PC-9 (cell line): ENCODE measurements at regions not wholly inside any gene's neighbourhood (a gene's known extent, or its start where the extent isn't known, plus 50 kb on each side); places are given as distances from the start of the nearest gene placed in this dataset.
"Not testable (repeated sequence)": the region's sequence is repeated elsewhere in the genome, so short reads cannot be mapped to it uniquely, and the experiment has no call there.

ENCODE experiments used
- BruUV-seq: library from RNA; stranded (reverse); fragments of 400-500 nt; replicated peaks from 2 replicates; lab custom pipeline; 2021; lab: Mats Ljungman, UMichigan
- CTCF ChIA-PET: fragments of 300-600 bp; sonication (Branson Sonifier 250); formaldehyde crosslinking; loops from one replicate; lab custom pipeline; 2022; ENCODE audit warnings: antibody characterized with exemption; lab: Charles Lee
- POLR2A ChIA-PET: fragments of 300-600 bp; sonication (Branson Sonifier 250); formaldehyde crosslinking; loops from one replicate; lab custom pipeline; 2022; ENCODE audit warnings: antibody characterized with exemption; ENCODE audit not compliant: unreplicated experiment; lab: Charles Lee
- DNase-seq, 2 experiments: peaks; one replicate each; pipeline versions ENCODE4 v3.0.0 to v3.0.0-alpha.2; 2015 to 2022; ENCODE audit warnings: mixed read lengths in 1 of 2
- H2AFZ ChIP-seq: fragments of 200-600 bp; sonication (generic); 2 replicates; pipeline ENCODE4 v1.8.1; 2017; ENCODE audit warnings: antibody characterized with exemption
- H3F3A ChIP-seq: fragments of 200-600 bp; sonication (generic); 2 replicates; pipeline ENCODE4 v1.8.1; 2017; ENCODE audit warnings: antibody characterized with exemption, mild to moderate bottlenecking, low read depth; ENCODE audit not compliant: insufficient read depth
- H3K27ac ChIP-seq: fragments of 200-600 bp; sonication (generic); 2 replicates; pipeline ENCODE4 v1.6.1; 2016; ENCODE audit warnings: mixed run types
- H3K27me3 ChIP-seq: fragments of 200-600 bp; sonication (generic); 2 replicates; pipeline ENCODE4 v1.6.1; 2016; ENCODE audit warnings: low read depth, mixed run types; ENCODE audit not compliant: insufficient read depth
- H3K36me3 ChIP-seq: fragments of 200-600 bp; sonication (generic); 2 replicates; pipeline ENCODE4 v1.6.1; 2016; ENCODE audit warnings: low read depth, mixed run types
- H3K4me1 ChIP-seq: fragments of 200-600 bp; sonication (generic); replicated peaks from 2 replicates; pipeline ENCODE4 v1.6.1; 2016; ENCODE audit warnings: mixed run types; ENCODE audit not compliant: insufficient read depth
- H3K4me2 ChIP-seq: fragments of 200-600 bp; sonication (generic); 2 replicates; pipeline ENCODE4 v1.6.1; 2017; ENCODE audit warnings: mixed run types
- H3K4me3 ChIP-seq: fragments of 200-600 bp; sonication (generic); 2 replicates; pipeline ENCODE4 v1.6.1; 2016; ENCODE audit warnings: mixed run types
- H3K79me2 ChIP-seq: fragments of 200-600 bp; sonication (generic); 2 replicates; pipeline ENCODE4 v1.6.1; 2017; ENCODE audit warnings: low read depth, mixed run types
- H3K9me2 ChIP-seq: fragments of 200-600 bp; sonication (generic); 2 replicates; pipeline ENCODE4 v1.8.1; 2017; ENCODE audit warnings: mild to moderate bottlenecking; ENCODE audit not compliant: insufficient read depth
- H3K9me3 ChIP-seq: fragments of 200-600 bp; sonication (generic); 2 replicates; pipeline ENCODE4 v1.8.1; 2016; ENCODE audit warnings: low read depth; ENCODE audit not compliant: insufficient read depth
- H4K20me1 ChIP-seq: fragments of 200-600 bp; sonication (generic); 2 replicates; pipeline ENCODE4 v1.8.1; 2017; ENCODE audit not compliant: insufficient read depth
- CTCF ChIP-seq: fragments of 200-600 bp; sonication (generic); conservative IDR thresholded peaks from 2 replicates; pipeline ENCODE4 v1.6.1; 2017; ENCODE audit warnings: mixed run types, antibody characterized with exemption, mild to moderate bottlenecking, moderate library complexity
- EZH2 ChIP-seq: fragments of 200-600 bp; sonication (generic); IDR thresholded peaks from 2 replicates; pipeline ENCODE4 v1.8.0; 2017; ENCODE audit warnings: antibody characterized with exemption, low read depth
- intact Hi-C: fragments of 100-400 bp; cut with micrococcal nuclease; formaldehyde crosslinking; loops from one replicate; pipeline ENCODE4 v1.10.0; 2022; ENCODE audit not compliant: unreplicated experiment

DNA sequence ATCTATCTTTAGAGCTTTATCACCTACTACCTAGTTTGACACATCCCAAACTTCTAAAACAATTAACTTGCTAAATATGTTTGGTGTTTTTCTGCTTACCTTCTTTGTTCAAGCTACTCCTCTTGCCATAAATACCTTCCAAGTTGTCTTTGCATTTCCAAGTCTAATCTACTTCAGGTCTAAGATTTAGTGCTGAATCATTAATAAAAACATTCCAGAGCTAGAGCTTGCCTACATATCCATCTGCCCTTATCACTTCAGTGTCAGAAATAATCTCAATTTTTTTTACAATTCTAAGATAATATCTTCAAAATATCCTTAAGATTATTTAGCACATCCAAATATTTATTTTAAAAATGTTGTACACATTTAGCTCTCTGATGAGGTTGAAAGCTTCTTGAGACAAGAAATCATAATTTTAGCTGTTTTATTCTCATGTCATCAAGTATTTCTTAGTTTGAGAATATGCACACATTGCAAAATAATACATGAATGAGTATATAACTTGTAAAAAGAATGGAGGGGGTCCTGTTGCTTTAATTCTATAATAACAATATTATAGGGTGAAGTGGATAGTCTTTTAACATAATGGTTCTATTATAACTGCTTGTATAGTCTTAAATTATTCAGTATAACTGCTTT, 466.3 kb downstream of the SEMA3D start:
- Histone ChIP-seq H4K20me1 (no peaks in the 10 kb centered on the region), H3K36me3 (no peaks in the 10 kb centered on the region), H3F3A (no peaks in the 10 kb centered on the region), H3K27ac (no peak overlapping the region), H3K9me3 (no peaks in the 10 kb centered on the region), H3K4me2 (no peak overlapping the region), H2AFZ (no peak overlapping the region), H3K27me3 (no peaks in the 10 kb centered on the region), H3K4me3 (no peak overlapping the region), H3K4me1 (no peaks in the 10 kb centered on the region), H3K79me2 (no peaks in the 10 kb centered on the region), H3K9me2 (no peaks in the 10 kb centered on the region)
- ChIA-PET CTCF (no interaction called here), POLR2A (no interaction called here)
- intact Hi-C loops, result no loop called here
- no TSS peak for BruUV-seq
- TF ChIP-seq CTCF (no peak), EZH2 (no peak)
- DNase-seq, result no peak

DNA sequence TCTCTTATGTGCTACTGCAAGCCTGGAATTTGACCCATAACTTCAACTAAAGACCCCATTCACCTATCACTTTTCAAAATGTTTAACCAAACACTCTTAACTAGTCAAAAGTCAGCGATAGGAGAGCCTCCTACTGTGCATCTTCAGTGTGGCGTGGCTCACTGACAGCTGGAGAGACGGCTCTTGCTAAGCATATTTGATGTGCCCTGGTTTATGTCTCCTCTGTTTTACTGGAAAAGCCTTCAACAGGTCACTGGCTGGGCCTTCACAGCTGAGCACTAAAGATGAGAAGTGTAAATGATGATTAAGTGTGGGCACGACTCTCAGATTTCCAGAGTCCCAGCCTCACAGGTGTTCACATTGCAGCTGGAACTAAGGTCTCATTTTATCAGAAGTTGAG, 472.1 kb downstream of the SEMA3D start:
- H3K27me3 ChIP-seq, result no peaks in the 10 kb centered on the region
- H3K9me2 ChIP-seq, result no peaks in the 10 kb centered on the region
- no peaks in the 10 kb centered on the region for H3K79me2 ChIP-seq
- no peaks in the 10 kb centered on the region for H3F3A ChIP-seq
- peak overlapping the region; percentile 24 for H2AFZ ChIP-seq
- no peak overlapping the region for H3K27ac ChIP-seq
- no peak overlapping the region for H3K4me3 ChIP-seq
- intact Hi-C loops, result no loop called here
- DNase-seq, result no peak
- H4K20me1 ChIP-seq, result no peaks in the 10 kb centered on the region
- BruUV-seq, result no TSS peak
- H3K4me1 ChIP-seq, result no peaks in the 10 kb centered on the region
- no peaks in the 10 kb centered on the region for H3K36me3 ChIP-seq
- ChIA-PET POLR2A (no interaction called here), CTCF (no interaction called here)
- no peak overlapping the region for H3K4me2 ChIP-seq
- TF ChIP-seq EZH2 (no peak), CTCF (no peak)
- H3K9me3 ChIP-seq, result no peaks in the 10 kb centered on the region

- no peaks in the 10 kb centered on the region for H3F3A ChIP-seq
- no peak for DNase-seq
- H3K4me3 ChIP-seq, result no peak overlapping the region
- no peak overlapping the region for H2AFZ ChIP-seq
- no peaks in the 10 kb centered on the region for H4K20me1 ChIP-seq
- no peaks in the 10 kb centered on the region for H3K9me2 ChIP-seq
- H3K4me1 ChIP-seq, result no peaks in the 10 kb centered on the region
- intact Hi-C loops, result no loop called here
- H3K4me2 ChIP-seq, result no peak overlapping the region
- BruUV-seq, result no TSS peak
- no peaks in the 10 kb centered on the region for H3K79me2 ChIP-seq
- TF ChIP-seq CTCF (no peak), EZH2 (no peak)
- POLR2A ChIA-PET, result no interaction called here
- no peaks in the 10 kb centered on the region for H3K36me3 ChIP-seq
- H3K27ac ChIP-seq, result no peak overlapping the region
- no peaks in the 10 kb centered on the region for H3K9me3 ChIP-seq
- no peaks in the 10 kb centered on the region for H3K27me3 ChIP-seq
- CTCF ChIA-PET, result no interaction called here
These were observed 474.3 kb downstream of the SEMA3D start for GRCh38 chr7:84712374-84713121.

DNA sequence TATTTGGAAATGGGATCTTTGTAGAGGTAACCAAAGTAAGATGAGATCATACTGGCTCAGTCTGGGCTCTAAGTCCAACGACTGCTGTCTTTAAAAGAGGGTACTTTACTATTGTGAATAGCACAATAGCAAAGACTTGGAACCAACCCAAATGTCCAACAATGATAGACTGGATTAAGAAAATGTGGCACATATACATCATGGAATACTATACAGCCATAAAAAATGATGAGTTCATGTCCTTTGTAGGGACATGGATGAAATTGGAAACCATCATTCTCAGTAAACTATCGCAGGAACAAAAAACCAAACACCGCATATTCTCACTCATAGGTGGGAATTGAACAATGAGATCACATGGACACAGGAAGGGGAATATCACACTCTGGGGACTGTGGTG, 476.3 kb downstream of the SEMA3D start:
- intact Hi-C loops, result not testable (repeated sequence)

More for the DNA sequence above, 476.3 kb downstream of the SEMA3D start:
- H2AFZ ChIP-seq, H4K20me1 ChIP-seq, DNase-seq, H3K27ac ChIP-seq, H3K4me2 ChIP-seq, H3K4me3 ChIP-seq, CTCF ChIA-PET, H3K79me2 ChIP-seq, BruUV-seq, H3K9me3 ChIP-seq, H3K27me3 ChIP-seq, POLR2A ChIA-PET, H3K36me3 ChIP-seq, H3K9me2 ChIP-seq, H3F3A ChIP-seq, H3K4me1 ChIP-seq: not testable (repeated sequence)
